ENCODE measurements at regions not wholly inside any gene's neighbourhood (a gene's known extent, or its start where the extent isn't known, plus 50 kb on each side); places are given as distances from the start of the nearest gene placed in this dataset.

DNA sequence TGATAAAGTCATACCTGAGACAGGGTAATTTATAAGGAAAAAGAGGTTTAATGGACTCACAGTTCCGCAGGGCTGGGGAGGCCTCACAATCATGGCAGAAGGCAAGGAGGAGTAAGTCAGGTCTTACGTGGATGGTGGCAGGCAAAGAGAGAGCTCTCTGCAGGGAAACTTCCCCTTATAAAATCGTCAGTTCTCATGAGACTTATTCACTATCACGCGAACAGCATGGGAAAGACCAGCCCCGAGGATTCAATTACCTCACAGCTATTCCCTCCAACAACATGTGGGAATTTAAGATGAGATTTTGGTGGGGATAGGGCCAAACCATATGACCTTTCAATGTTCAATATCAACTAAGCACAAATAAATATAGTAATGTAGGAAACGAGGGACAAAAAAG is 559.4 kb upstream of the KCND2 start:
- TF ChIP-seq, protein P1, sequence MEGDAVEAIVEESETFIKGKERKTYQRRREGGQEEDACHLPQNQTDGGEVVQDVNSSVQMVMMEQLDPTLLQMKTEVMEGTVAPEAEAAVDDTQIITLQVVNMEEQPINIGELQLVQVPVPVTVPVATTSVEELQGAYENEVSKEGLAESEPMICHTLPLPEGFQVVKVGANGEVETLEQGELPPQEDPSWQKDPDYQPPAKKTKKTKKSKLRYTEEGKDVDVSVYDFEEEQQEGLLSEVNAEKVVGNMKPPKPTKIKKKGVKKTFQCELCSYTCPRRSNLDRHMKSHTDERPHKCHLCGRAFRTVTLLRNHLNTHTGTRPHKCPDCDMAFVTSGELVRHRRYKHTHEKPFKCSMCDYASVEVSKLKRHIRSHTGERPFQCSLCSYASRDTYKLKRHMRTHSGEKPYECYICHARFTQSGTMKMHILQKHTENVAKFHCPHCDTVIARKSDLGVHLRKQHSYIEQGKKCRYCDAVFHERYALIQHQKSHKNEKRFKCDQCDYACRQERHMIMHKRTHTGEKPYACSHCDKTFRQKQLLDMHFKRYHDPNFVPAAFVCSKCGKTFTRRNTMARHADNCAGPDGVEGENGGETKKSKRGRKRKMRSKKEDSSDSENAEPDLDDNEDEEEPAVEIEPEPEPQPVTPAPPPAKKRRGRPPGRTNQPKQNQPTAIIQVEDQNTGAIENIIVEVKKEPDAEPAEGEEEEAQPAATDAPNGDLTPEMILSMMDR (IDR thresholded peaks at IDR 0.05 in 4 of 5, conservative IDR thresholded peaks at IDR 0.05 in 1 of 5): no peak
- no peak for TF ChIP-seq POLR2A (IDR thresholded peaks at IDR 0.05)

Data from gastrocnemius medialis (tissue), 4 donors.